GM21619 (cell line): ENCODE measurements at regions not wholly inside any gene's neighbourhood (a gene's known extent, or its start where the extent isn't known, plus 50 kb on each side); places are given as distances from the start of the nearest gene placed in this dataset.
"Not testable (repeated sequence)": the region's sequence is repeated elsewhere in the genome, so short reads cannot be mapped to it uniquely, and the experiment has no call there.

Experiments
- ATAC-seq: cut with Tn5 transposase; IDR thresholded peaks from one replicate; pipeline ENCODE4 v1.9.1; 2021; ENCODE audit not compliant: unreplicated experiment

- ATAC-seq = not testable (repeated sequence)
Observed at GRCh38 chr20:53727239-53727638, 133.6 kb upstream of the ZNF217 start.

DNA sequence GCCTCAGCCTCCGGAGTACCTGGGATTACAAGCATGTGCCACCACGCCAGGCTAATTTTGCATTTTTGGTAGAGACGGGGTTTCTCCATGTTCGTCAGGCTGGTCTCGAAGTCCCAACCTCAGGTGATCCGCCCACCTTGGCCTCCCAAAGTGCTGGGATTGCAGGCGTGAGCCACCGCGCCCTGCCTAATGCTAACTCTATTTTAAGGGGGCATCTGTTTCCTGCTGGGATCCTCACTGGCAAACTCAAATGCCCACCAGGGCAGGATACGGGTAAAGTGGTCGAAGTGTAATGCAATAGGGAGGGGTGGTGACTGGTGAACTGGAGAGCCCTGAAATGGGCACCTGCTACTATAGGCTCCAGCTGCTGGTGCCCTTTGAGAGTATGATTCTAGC lies 131.9 kb upstream of the ZNF217 start:
- no peak for ATAC-seq

DNA sequence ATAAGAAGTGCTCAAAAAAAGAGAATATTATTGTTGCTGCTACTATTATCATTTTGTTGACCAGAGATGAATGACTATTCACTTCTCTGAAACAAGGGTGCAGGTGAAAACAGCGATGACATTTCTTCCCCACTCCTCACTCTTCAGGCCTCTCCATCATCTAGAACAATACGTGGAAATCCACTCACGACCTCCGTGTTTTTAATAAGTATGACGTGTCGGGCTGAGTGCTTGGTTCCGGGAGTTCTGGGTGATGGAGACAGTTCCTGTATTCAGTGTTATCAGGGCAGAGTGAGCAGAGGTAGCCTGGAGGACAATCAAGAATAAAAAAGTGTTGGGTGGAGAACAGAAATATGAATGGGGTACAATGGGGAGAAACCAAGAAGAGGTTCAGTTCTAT lies 130.0 kb upstream of the ZNF217 start:
- ATAC-seq = no peak

DNA sequence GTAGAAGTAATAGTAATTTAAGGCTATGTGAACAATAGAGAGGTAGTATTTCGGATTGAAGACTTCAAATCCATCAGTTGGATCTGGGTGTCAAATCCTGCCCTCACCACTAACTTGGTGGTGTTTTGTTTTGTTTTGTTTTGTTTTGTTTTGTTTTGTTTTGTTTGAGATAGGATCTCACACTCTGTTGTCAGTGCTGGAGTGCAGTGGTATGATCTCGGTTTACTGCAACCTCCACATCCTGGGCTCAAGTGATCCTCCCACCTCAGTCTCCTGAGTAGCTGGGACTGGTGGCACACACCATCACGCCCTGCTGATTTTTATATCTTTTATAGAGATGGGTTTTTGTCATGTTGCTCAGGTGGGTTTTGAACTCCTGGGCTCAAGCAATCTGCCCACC lies 129.4 kb upstream of the ZNF217 start:
- ATAC-seq = no peak

GRCh38 chr20:53722515-53723036 lies 128.9 kb upstream of the ZNF217 start:
- ATAC-seq = no peak

- not testable (repeated sequence) for ATAC-seq
Observed at GRCh38 chr20:53721445-53721963, 127.9 kb upstream of the ZNF217 start.

GRCh38 chr20:53719171-53719803 lies 125.6 kb upstream of the ZNF217 start:
- ATAC-seq = not testable (repeated sequence)

- no peak for ATAC-seq
Observed at GRCh38 chr20:53718142-53719021, 124.7 kb upstream of the ZNF217 start.

DNA sequence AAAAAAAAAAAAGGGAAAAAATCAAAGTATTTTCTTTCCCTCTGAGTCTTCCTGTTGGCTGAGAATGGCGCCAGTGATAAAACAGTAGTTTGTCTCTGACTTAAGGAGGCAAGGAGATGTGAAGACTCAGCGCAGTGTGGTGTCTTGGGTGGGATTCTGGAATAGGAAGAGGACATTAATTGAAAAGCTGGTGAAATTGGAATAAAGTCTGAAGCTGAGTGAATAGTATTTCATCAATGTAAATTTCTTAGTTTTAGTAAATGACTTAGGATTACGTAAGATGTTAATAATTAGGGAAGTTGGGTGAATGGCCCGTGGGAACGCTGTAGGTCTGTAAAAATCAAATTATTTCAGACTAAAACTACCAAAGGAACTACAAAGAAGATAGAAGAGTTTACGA lies 122.8 kb upstream of the ZNF217 start:
- ATAC-seq = no peak

GRCh38 chr20:53714524-53714923 lies 120.9 kb upstream of the ZNF217 start:
- ATAC-seq = no peak

GRCh38 chr20:53713328-53714056 lies 119.9 kb upstream of the ZNF217 start:
- no peak for ATAC-seq

- ATAC-seq = no peak
Observed at GRCh38 chr20:53712212-53712977, 118.8 kb upstream of the ZNF217 start.

DNA sequence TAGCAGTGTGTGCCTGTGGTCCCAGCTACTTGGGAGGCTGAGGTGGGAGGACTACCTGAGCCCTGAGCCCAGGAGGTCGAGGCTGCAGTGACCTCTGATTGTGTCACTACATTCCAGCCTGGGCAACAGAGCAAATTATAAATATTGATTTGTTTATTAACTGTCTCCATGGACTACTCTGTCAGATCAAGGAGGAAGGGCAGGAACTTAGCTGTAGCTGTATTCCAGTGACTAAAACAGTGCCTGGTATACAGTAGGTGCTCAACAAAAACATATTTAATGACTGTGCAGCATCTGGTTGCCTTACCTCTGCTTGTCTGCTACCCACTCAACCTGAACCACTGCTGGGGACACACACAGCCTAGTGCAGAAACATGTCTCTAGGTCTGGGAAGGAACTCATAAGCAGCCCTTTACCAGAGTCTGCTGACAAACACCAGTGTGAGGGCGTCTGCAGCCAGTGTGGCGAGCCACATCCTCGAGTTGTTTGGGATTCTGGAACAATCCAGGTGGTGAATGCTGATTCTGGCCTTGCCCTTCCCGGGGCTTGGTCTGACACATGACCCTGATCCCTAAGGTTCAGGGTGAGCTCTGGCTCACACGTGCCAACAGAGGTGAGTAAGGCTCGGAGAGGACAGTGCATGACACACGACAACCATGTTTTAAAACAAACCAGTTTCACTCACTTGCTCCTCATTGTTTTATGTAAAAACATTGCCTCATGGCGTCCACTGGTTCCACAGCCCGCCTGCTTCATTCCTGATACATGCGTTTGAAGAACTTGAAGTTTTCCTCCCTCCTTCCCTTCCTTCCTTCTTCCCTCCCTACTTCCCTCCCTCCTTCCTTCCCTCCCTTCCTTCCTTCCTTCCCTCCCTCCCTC lies 117.9 kb upstream of the ZNF217 start:
- no peak for ATAC-seq

DNA sequence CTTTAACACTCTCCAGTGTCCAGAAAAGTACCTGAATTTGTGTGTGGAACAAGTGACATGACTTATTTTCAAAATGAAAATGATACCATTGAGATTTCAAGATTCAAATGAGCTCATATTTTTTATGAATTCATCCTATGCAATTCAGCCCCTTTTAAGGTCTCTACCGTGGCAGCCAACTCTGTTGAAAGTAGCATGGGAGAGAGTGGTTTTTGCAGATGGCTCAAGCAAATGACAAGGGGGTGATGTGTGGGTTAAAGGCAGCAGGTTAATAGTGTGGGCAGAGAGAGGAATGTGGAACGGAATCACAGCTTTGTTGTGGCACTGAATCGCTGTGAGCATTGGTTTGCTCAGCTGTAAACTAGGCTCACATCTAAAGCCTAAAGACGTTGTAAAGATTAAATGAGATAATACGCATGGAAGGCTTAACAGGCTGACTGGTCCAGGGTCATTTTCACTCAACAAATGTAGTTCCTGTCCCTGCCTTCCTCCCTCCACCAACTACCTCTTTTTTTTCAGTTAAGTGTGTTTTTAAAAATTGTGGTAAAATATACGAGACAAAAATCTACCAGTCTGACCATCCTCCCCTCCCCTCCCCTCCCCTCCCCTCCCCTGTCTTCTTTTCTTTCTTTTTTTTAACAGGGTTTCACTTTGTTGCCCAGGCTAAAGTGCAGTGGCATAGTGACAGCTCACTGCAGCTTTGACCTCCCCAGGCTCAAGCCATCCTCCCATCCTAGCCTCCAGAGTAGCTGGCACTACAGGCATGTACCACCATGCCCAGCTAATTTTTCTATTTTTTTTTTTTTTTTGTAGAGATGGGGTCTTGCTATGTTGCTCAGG lies 114.7 kb upstream of the ZNF217 start:
- ATAC-seq = peak; percentile 58

DNA sequence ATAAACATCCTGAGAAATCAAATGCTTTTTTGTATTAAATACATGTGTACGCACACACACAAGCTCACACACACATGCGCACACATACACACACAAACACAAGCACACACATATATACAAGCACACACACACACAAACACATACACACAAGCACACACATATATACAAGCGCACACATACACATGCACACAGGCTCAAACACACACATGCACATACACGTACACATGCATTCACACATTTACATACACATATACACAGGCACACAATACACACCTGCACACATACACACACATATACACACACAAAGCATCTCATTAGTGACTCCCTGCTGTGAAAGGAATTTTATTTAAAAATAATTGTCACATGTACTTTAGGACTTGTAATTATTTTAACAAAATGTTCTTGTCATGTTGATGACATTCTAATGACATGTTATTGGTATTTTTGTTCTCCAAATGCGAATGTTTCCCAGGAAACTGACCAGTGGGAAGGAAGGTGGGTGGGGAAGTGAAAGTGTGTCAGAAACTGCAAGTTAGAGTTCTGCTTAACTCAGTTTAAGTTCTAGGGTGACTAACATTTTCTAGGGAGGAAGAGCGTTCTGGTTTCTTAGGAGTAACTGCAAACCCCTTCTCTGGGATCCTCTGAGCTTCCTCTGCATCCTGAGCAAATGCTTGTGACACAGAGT lies 113.9 kb upstream of the ZNF217 start:
- ATAC-seq = peak; percentile 41

- peak; percentile 43 for ATAC-seq
Observed at GRCh38 chr20:53706466-53707370, 113.1 kb upstream of the ZNF217 start.

DNA sequence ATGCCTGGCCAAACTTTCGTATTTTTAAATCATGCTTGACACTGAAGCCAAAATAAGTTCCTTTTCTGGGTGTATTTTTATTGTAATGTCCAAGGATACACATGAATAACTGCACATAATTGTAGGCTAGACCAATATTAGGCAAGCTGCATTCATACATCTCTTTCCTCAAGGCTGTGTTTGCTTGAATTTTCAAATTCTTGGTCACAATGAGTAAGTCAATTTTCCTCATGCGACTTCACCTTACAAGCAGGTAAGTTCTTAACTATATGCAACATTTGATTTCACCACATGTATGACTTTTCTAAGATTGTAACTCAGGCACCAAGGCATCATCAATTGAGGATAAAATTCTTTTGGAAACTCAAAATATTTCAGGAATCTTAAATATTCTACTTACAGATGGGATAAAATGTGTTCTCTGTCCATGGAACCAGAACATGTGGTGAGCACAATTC lies 112.4 kb upstream of the ZNF217 start:
- no peak for ATAC-seq
